HepG2 (cell line): ENCODE measurements at regions not wholly inside any gene's neighbourhood (a gene's known extent, or its start where the extent isn't known, plus 50 kb on each side); places are given as distances from the start of the nearest gene placed in this dataset.

ENCODE experiments used
- KLF15 ChIP-seq: sonication (generic); formaldehyde crosslinking; IDR thresholded peaks from 2 replicates; pipeline ENCODE4 v1.8.1; 2023; ENCODE audit warnings: borderline replicate concordance, mild to moderate bottlenecking, inconsistent platforms, missing genetic modification reagents, mixed read lengths
- XRCC5 ChIP-seq: fragments of 200-400 bp; formaldehyde crosslinking; optimal IDR thresholded peaks from 2 replicates; pipeline ENCODE3; 2017; ENCODE audit warnings: mild to moderate bottlenecking, low read length
- ZBTB40 ChIP-seq, 2 experiments: fragments of 450-650 bp in 1 of 2; sonication (generic) in 1 of 2; formaldehyde crosslinking in 1 of 2; IDR thresholded peaks; 2 replicates each; pipeline versions ENCODE4 v1.6.1 to v1.8.0; 2016 to 2022; ENCODE audit warnings: antibody characterized with exemption in 1 of 2, mild to moderate bottlenecking in 1 of 2, missing genetic modification reagents in 1 of 2
- ZMYM3 ChIP-seq: sonication (generic); formaldehyde crosslinking; IDR thresholded peaks from 2 replicates; pipeline ENCODE4 v1.5.1; 2020; ENCODE audit warnings: mild to moderate bottlenecking, missing genetic modification reagents
- ZNF569 ChIP-seq: sonication (generic); formaldehyde crosslinking; IDR thresholded peaks from 2 replicates; pipeline ENCODE4 v1.5.0; 2020; ENCODE audit warnings: mild to moderate bottlenecking, missing genetic modification reagents, moderate library complexity, borderline replicate concordance

GRCh38 chr10:35699848-35700486, 57.9 kb upstream of the FZD8 start (continued):
- no peak for TF ChIP-seq ZBTB40 (IDR thresholded peaks at IDR 0.05)
- TF ChIP-seq ZBTB40 (CRISPR knock-in tag; IDR thresholded peaks at IDR 0.05): no peak
- TF ChIP-seq KLF15 (CRISPR knock-in tag): no peak
- TF ChIP-seq XRCC5: no peak
- no peak for TF ChIP-seq ZNF569 (CRISPR knock-in tag)
- TF ChIP-seq ZMYM3: no peak
- TF ChIP-seq, all 625 proteins: peak for 0
